Endothelial cell of umbilical vein (primary cell): ENCODE measurements at regions not wholly inside any gene's neighbourhood (a gene's known extent, or its start where the extent isn't known, plus 50 kb on each side); places are given as distances from the start of the nearest gene placed in this dataset.

Experiments used
- BruUV-seq: library from RNA; stranded (reverse); fragments of 400-500 nt; replicated peaks from 2 replicates; lab custom pipeline; 2021; lab: Mats Ljungman, UMichigan
- CTCF ChIA-PET: fragments of 300-600, 350-600 bp; sonication (Branson Sonifier 250); formaldehyde crosslinking; loops from one replicate; lab custom pipeline; 2021; ENCODE audit warnings: antibody characterized with exemption, inconsistent platforms; lab: Charles Lee
- POLR2A ChIA-PET: fragments of 300-600, 350-600 bp; sonication (Branson Sonifier 250); formaldehyde crosslinking; loops from one replicate; lab custom pipeline; 2021; ENCODE audit warnings: antibody characterized with exemption, inconsistent platforms; lab: Charles Lee
- DNase-seq: peaks from one replicate; pipeline ENCODE4 v3.0.0-alpha.2; 2011; ENCODE audit warnings: low read depth, low spot score
- FAIRE-seq: peaks from 2 replicates; lab custom pipeline; 2011; peaks lifted over from hg19 to GRCh38; lab: Jason Lieb, UNC
- H2AFZ ChIP-seq: 2 replicates; pipeline ENCODE4 v1.6.0; 2012; ENCODE audit warnings: low read depth, low read length, control low read depth, inconsistent platforms
- H3K27ac ChIP-seq: 2 replicates; pipeline ENCODE4 v1.5.1; 2011; ENCODE audit warnings: low read depth, mild to moderate bottlenecking, control low read depth, low read length, moderate library complexity; ENCODE audit not compliant: insufficient read depth
- H3K27me3 ChIP-seq, 2 experiments: 2 replicates each; pipeline versions ENCODE4 v1.6.0 to v1.6.1; 2011; ENCODE audit warnings: low read length in 2 of 2, mixed read lengths in 1 of 2; ENCODE audit not compliant: control insufficient read depth in 2 of 2, insufficient read depth in 2 of 2
- H3K36me3 ChIP-seq, 2 experiments: 2 replicates in 1 of 2; 3 replicates in 1 of 2; pipeline ENCODE4 v1.5.1; 2011; ENCODE audit warnings: low read length in 2 of 2, mild to moderate bottlenecking in 1 of 2, moderate library complexity in 1 of 2; ENCODE audit not compliant: control insufficient read depth in 2 of 2, insufficient read depth in 2 of 2; ENCODE audit errors: extremely low read depth in 1 of 2
- H3K4me1 ChIP-seq: 3 replicates; pipeline ENCODE4 v1.5.1; 2011; ENCODE audit warnings: mild to moderate bottlenecking, low read length; ENCODE audit not compliant: control insufficient read depth, insufficient read depth; ENCODE audit errors: extremely low read depth
- H3K4me2 ChIP-seq: 2 replicates; pipeline ENCODE4 v1.6.1; 2011; ENCODE audit warnings: low read length, control low read depth, mixed read lengths; ENCODE audit not compliant: insufficient read depth
- H3K4me3 ChIP-seq, 3 experiments: fragments of 200-600 bp in 1 of 3; sonication (generic), shearing (Covaris generic) in 1 of 3; replicated peaks in 1 of 3; 2 replicates each; pipeline ENCODE4 v1.5.1; 2011 to 2016; ENCODE audit warnings: control low read depth in 3 of 3, low read length in 3 of 3, mild to moderate bottlenecking in 2 of 3, inconsistent platforms in 1 of 3, low read depth in 1 of 3, moderate library complexity in 1 of 3; ENCODE audit not compliant: insufficient read depth in 1 of 3
- H3K79me2 ChIP-seq: 2 replicates; pipeline ENCODE4 v1.6.0; 2012; ENCODE audit warnings: low read length, inconsistent platforms; ENCODE audit not compliant: control insufficient read depth, insufficient read depth
- H3K9ac ChIP-seq: replicated peaks from 2 replicates; pipeline ENCODE3; 2011; ENCODE audit warnings: low read length, control low read depth; ENCODE audit not compliant: insufficient read depth; ENCODE audit errors: extremely low read depth
- H3K9me1 ChIP-seq: replicated peaks from 3 replicates; pipeline ENCODE4 v1.6.0; 2011; ENCODE audit warnings: mild to moderate bottlenecking, low read length; ENCODE audit not compliant: control insufficient read depth, insufficient read depth; ENCODE audit errors: extremely low read depth
- H3K9me3 ChIP-seq: replicated peaks from 2 replicates; pipeline ENCODE4 v1.5.1; 2012; ENCODE audit warnings: low read length, inconsistent platforms; ENCODE audit not compliant: control insufficient read depth, insufficient read depth
- H4K20me1 ChIP-seq: replicated peaks from 2 replicates; pipeline ENCODE3; 2011; ENCODE audit warnings: mild to moderate bottlenecking, low read length; ENCODE audit not compliant: control insufficient read depth, insufficient read depth; ENCODE audit errors: extremely low read depth
- CTCF ChIP-seq, 2 donors: IDR thresholded peaks; 1 replicate in 1 of 2; 2 replicates in 1 of 2; pipeline ENCODE4 v1.5.1; 2011; ENCODE audit warnings: low read length in 2 of 2, mild to moderate bottlenecking in 2 of 2, moderate library complexity in 2 of 2, control low read depth in 1 of 2, inconsistent platforms in 1 of 2, low read depth in 1 of 2; ENCODE audit not compliant: insufficient read depth in 1 of 2; ENCODE audit errors: extremely low read depth in 1 of 2
- EZH2 ChIP-seq: IDR thresholded peaks from 2 replicates; pipeline ENCODE4 v1.6.1; 2012; ENCODE audit warnings: borderline replicate concordance, low read depth, mild to moderate bottlenecking, moderate library complexity, low read length, inconsistent platforms; ENCODE audit not compliant: severe bottlenecking
- FOS ChIP-seq: IDR thresholded peaks from 2 replicates; pipeline ENCODE4 v1.6.1; 2011; ENCODE audit warnings: mild to moderate bottlenecking, low read length, moderate library complexity, borderline replicate concordance; ENCODE audit not compliant: insufficient read depth
- GATA2 ChIP-seq: IDR thresholded peaks from 2 replicates; pipeline ENCODE4 v1.7.0; 2011; ENCODE audit warnings: low read depth, mild to moderate bottlenecking, moderate library complexity, mixed read lengths, low read length; ENCODE audit not compliant: insufficient read length, insufficient read depth
- JUN ChIP-seq: IDR thresholded peaks from 2 replicates; pipeline ENCODE4 v1.6.1; 2011; ENCODE audit warnings: borderline replicate concordance, low read depth; ENCODE audit not compliant: insufficient read length, insufficient read depth
- MAX ChIP-seq: IDR thresholded peaks from 2 replicates; pipeline ENCODE4 v1.6.1; 2011; ENCODE audit not compliant: insufficient read depth, insufficient read length
- MYC ChIP-seq: IDR thresholded peaks from one replicate; pipeline ENCODE4 v1.6.1; 2011; ENCODE audit warnings: mild to moderate bottlenecking, low read depth, low read length
- POLR2A ChIP-seq: IDR thresholded peaks from 2 replicates; pipeline ENCODE4 v1.6.1; 2012; ENCODE audit warnings: low read depth, mild to moderate bottlenecking, control low read depth, low read length
- POLR2AphosphoS5 ChIP-seq: IDR thresholded peaks from 2 replicates; pipeline ENCODE4 v1.6.1; 2012; ENCODE audit warnings: low read depth, mild to moderate bottlenecking, control low read depth, low read length, moderate library complexity; ENCODE audit not compliant: insufficient read depth
- dilution Hi-C: fragments of 300-500 bp; cut with MboI; formaldehyde crosslinking; loops from one replicate; pipeline ENCODE4 v1.15.0; 2019; ENCODE audit warnings: low sequenced_read_pairs; ENCODE audit not compliant: extremely low pct_ligation_motif_present
- intact Hi-C: fragments of 100-400 bp; cut with micrococcal nuclease; formaldehyde crosslinking; loops from one replicate; pipeline ENCODE4 v1.10.0; 2022

DNA sequence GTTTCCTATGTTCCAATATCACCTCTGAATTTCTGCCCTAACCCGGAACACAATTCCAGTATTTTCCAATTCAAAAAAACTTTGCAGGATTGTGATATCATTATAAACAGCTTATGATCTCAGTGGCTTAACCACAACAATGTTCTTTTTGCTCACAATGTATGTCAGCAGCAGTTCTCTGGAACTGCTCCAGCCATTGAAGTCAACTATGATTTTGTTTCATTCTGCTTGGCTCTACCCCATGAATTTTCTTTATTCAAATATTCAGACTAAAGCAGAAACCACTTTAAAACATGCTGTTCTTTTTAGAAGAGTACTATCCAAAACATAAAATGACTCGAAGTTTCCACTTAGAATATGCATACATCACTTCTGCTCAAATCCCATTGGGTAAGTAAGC, 1611.1 kb downstream of the ARAP2 start:
- no peaks in the 10 kb centered on the region for H3K36me3 ChIP-seq
- H3K4me1 ChIP-seq: no peaks in the 10 kb centered on the region
- BruUV-seq: no TSS peak
- no peak overlapping the region for H3K9ac ChIP-seq
- intact Hi-C loops: no loop called here
- no peaks in the 10 kb centered on the region for H4K20me1 ChIP-seq
- H3K9me1 ChIP-seq: no peaks in the 10 kb centered on the region
- DNase-seq (no peak), FAIRE-seq (no peak)
- TF ChIP-seq MAX (no peak), POLR2AphosphoS5 (no peak), FOS (no peak), EZH2 (no peak), MYC (no peak), GATA2 (no peak), CTCF (IDR thresholded peaks at IDR 0.05; ENCODE audit: extremely low read depth in 1 of 2, insufficient read depth in 1 of 2, low read depth in 1 of 2, low read length in 2 of 2) (no peak), POLR2A (no peak), JUN (no peak)
- H2AFZ ChIP-seq: no peak overlapping the region
- H3K27me3 ChIP-seq: no peaks in the 10 kb centered on the region
- H3K4me2 ChIP-seq: no peak overlapping the region
- dilution Hi-C loops: no loop called here
- H3K27ac ChIP-seq: no peak overlapping the region
- H3K4me3 ChIP-seq: no peak overlapping the region
- CTCF ChIA-PET: no interaction called here
- H3K79me2 ChIP-seq: no peaks in the 10 kb centered on the region
- peaks cover 3% of the 10 kb centered on the region for H3K9me3 ChIP-seq
- POLR2A ChIA-PET: no interaction called here
